GM19328 (cell line): ENCODE measurements at regions not wholly inside any gene's neighbourhood (a gene's known extent, or its start where the extent isn't known, plus 50 kb on each side); places are given as distances from the start of the nearest gene placed in this dataset.

Source experiments
- ATAC-seq: cut with Tn5 transposase; IDR thresholded peaks from one replicate; pipeline ENCODE4 v1.9.1; 2021; ENCODE audit warnings: mild to moderate bottlenecking, moderate library complexity; ENCODE audit not compliant: unreplicated experiment

GRCh38 chr3:159828542-159828943 lies 160.1 kb upstream of the IL12A start:
- ATAC-seq = peak; percentile 44

- ATAC-seq = no peak
Measured at GRCh38 chr3:159829056-159829455, 159.6 kb upstream of the IL12A start.

- no peak for ATAC-seq
Measured at GRCh38 chr3:159829539-159830227, 159.0 kb upstream of the IL12A start.

- ATAC-seq = no peak
Measured at GRCh38 chr3:159830523-159831154, 158.0 kb upstream of the IL12A start.

- no peak for ATAC-seq
Measured at GRCh38 chr3:159831466-159831865, 157.2 kb upstream of the IL12A start.

GRCh38 chr3:159832024-159832423 lies 156.6 kb upstream of the IL12A start:
- peak; percentile 87 for ATAC-seq

- ATAC-seq = no peak
Measured at GRCh38 chr3:159835126-159835525, 153.5 kb upstream of the IL12A start.

GRCh38 chr3:159837725-159838124 lies 150.9 kb upstream of the IL12A start:
- ATAC-seq = no peak

- ATAC-seq = no peak
Measured at GRCh38 chr3:159838938-159839337, 149.7 kb upstream of the IL12A start.

- no peak for ATAC-seq
Measured at GRCh38 chr3:159839561-159840379, 148.9 kb upstream of the IL12A start, which contains the start of gene SCHIP1. Gene SCHIP1, plus strand, starts transcription at chr3:159839861.

- ATAC-seq = no peak
Measured at GRCh38 chr3:159840703-159841299, 147.8 kb upstream of the IL12A start.

- ATAC-seq = no peak
Measured at GRCh38 chr3:159841766-159842165, 146.9 kb upstream of the IL12A start.

- no peak for ATAC-seq
Measured at GRCh38 chr3:159843840-159844730, 144.6 kb upstream of the IL12A start.

GRCh38 chr3:159844801-159845261 lies 143.8 kb upstream of the IL12A start:
- no peak for ATAC-seq

GRCh38 chr3:159845737-159846136 lies 142.9 kb upstream of the IL12A start:
- ATAC-seq = no peak

- ATAC-seq = no peak
Measured at GRCh38 chr3:159846255-159846654, 142.4 kb upstream of the IL12A start.

GRCh38 chr3:159848348-159849118 lies 140.1 kb upstream of the IL12A start:
- ATAC-seq = no peak

- no peak for ATAC-seq
Measured at GRCh38 chr3:159850481-159850880, 138.2 kb upstream of the IL12A start.

- no peak for ATAC-seq
Measured at GRCh38 chr3:159852266-159852665, 136.4 kb upstream of the IL12A start.
